IMR-90 (cell line): ENCODE measurements at regions not wholly inside any gene's neighbourhood (a gene's known extent, or its start where the extent isn't known, plus 50 kb on each side); places are given as distances from the start of the nearest gene placed in this dataset.

ENCODE experiments used
- ATAC-seq: fragments of 200-7000 bp; cut with Tn5 transposase; 2 replicates; pipeline ENCODE4 v1.9.1; 2020; ENCODE audit warnings: low read depth, mild to moderate bottlenecking, moderate library complexity
- BruUV-seq: library from RNA; stranded (reverse); fragments of 400-500 nt; replicated peaks from 2 replicates; lab custom pipeline; 2021; lab: Mats Ljungman, UMichigan
- CTCF ChIA-PET: fragments of 300-600 bp; formaldehyde crosslinking; extraction: SDS; loops from one replicate; lab custom pipeline; 2021; ENCODE audit warnings: antibody characterized with exemption; lab: Yijun Ruan, JAX
- POLR2A ChIA-PET: fragments of 300-600 bp; sonication (Branson Sonifier 250); formaldehyde crosslinking; loops from one replicate; lab custom pipeline; 2022; ENCODE audit warnings: antibody characterized with exemption; ENCODE audit not compliant: unreplicated experiment; lab: Charles Lee
- DNase-seq: peaks from one replicate; pipeline ENCODE4 v3.0.0; 2013
- H2AFZ ChIP-seq: replicated peaks from 2 replicates; pipeline ENCODE3; 2013; ENCODE audit warnings: low read length, mild to moderate bottlenecking; ENCODE audit not compliant: poor library complexity
- H2AK5ac ChIP-seq: 2 replicates; pipeline ENCODE4 v1.6.1; 2013; ENCODE audit warnings: low read depth, low read length, inconsistent platforms
- H2AK9ac ChIP-seq: replicated peaks from 2 replicates; pipeline ENCODE3; 2013; ENCODE audit warnings: mild to moderate bottlenecking, low read depth, low read length, moderate library complexity; ENCODE audit not compliant: poor library complexity
- H2BK120ac ChIP-seq: 2 replicates; pipeline ENCODE4 v1.6.1; 2013; ENCODE audit warnings: low read depth, low read length, inconsistent platforms
- H2BK15ac ChIP-seq: 3 replicates; pipeline ENCODE4 v1.6.1; 2013; ENCODE audit warnings: low read depth, low read length, inconsistent platforms
- H2BK20ac ChIP-seq: 2 replicates; pipeline ENCODE4 v1.6.1; 2013; ENCODE audit warnings: low read depth, mild to moderate bottlenecking, inconsistent platforms, low read length, moderate library complexity
- H2BK5ac ChIP-seq: 2 replicates; pipeline ENCODE4 v1.6.1; 2013; ENCODE audit warnings: mild to moderate bottlenecking, low read depth, low read length, inconsistent platforms; ENCODE audit not compliant: poor library complexity, severe bottlenecking
- H3K14ac ChIP-seq: replicated peaks from 2 replicates; pipeline ENCODE4 v1.6.1; 2013; ENCODE audit warnings: low read depth, low read length, inconsistent platforms
- H3K18ac ChIP-seq: 2 replicates; pipeline ENCODE4 v1.6.1; 2013; ENCODE audit warnings: low read depth, low read length, control low read depth
- H3K23ac ChIP-seq: 2 replicates; pipeline ENCODE4 v1.6.1; 2013; ENCODE audit warnings: low read depth, low read length, inconsistent platforms
- H3K27ac ChIP-seq: 2 replicates; pipeline ENCODE4 v1.5.1; 2013; ENCODE audit warnings: mild to moderate bottlenecking, control low read depth, low read length; ENCODE audit not compliant: insufficient read depth
- H3K27me3 ChIP-seq: 2 replicates; pipeline ENCODE4 v1.6.1; 2013; ENCODE audit warnings: low read length; ENCODE audit not compliant: control insufficient read depth, insufficient read depth
- H3K36me3 ChIP-seq: 2 replicates; pipeline ENCODE4 v1.6.1; 2013; ENCODE audit warnings: low read length, mixed read lengths; ENCODE audit not compliant: control insufficient read depth, insufficient read depth
- H3K4ac ChIP-seq: 2 replicates; pipeline ENCODE4 v1.6.1; 2013; ENCODE audit warnings: low read depth, low read length, inconsistent platforms
- H3K4me1 ChIP-seq: 2 replicates; pipeline ENCODE4 v1.6.1; 2013; ENCODE audit warnings: low read length, mixed read lengths; ENCODE audit not compliant: control insufficient read depth, insufficient read depth
- H3K4me2 ChIP-seq: 2 replicates; pipeline ENCODE4 v1.6.1; 2013; ENCODE audit warnings: low read depth, mild to moderate bottlenecking, control low read depth, low read length, moderate library complexity
- H3K4me3 ChIP-seq: 2 replicates; pipeline ENCODE4 v1.5.1; 2013; ENCODE audit warnings: low read depth, mild to moderate bottlenecking, control low read depth, low read length, moderate library complexity; ENCODE audit not compliant: insufficient read depth
- H3K56ac ChIP-seq: 2 replicates; pipeline ENCODE4 v1.6.1; 2013; ENCODE audit warnings: low read length, inconsistent platforms; ENCODE audit not compliant: insufficient read depth; ENCODE audit errors: extremely low read depth
- H3K79me1 ChIP-seq, 2 experiments: 2 replicates each; pipeline ENCODE4 v1.6.1; 2013; ENCODE audit warnings: low read length in 2 of 2, inconsistent platforms in 1 of 2, low read depth in 1 of 2
- H3K9ac ChIP-seq: 2 replicates; pipeline ENCODE4 v1.6.1; 2013; ENCODE audit warnings: low read depth, low read length, control low read depth
- H3K9me1 ChIP-seq: 2 replicates; pipeline ENCODE4 v1.6.1; 2013; ENCODE audit warnings: low read length, inconsistent platforms; ENCODE audit not compliant: insufficient read depth
- H3K9me3 ChIP-seq: 2 replicates; pipeline ENCODE4 v1.6.1; 2013; ENCODE audit warnings: low read length; ENCODE audit not compliant: control insufficient read depth, insufficient read depth
- H4K20me1 ChIP-seq: 2 replicates; pipeline ENCODE4 v1.6.1; 2013; ENCODE audit warnings: low read length, inconsistent platforms; ENCODE audit not compliant: insufficient read depth
- H4K5ac ChIP-seq: 2 replicates; pipeline ENCODE4 v1.6.1; 2013; ENCODE audit warnings: mild to moderate bottlenecking, low read depth, low read length, control low read depth
- H4K8ac ChIP-seq, 2 experiments: 2 replicates each; pipeline ENCODE4 v1.6.1; 2013; ENCODE audit warnings: low read depth in 2 of 2, low read length in 2 of 2, control low read depth in 1 of 2, inconsistent platforms in 1 of 2
- H4K91ac ChIP-seq: 2 replicates; pipeline ENCODE4 v1.6.1; 2013; ENCODE audit warnings: low read depth, low read length, inconsistent platforms; ENCODE audit not compliant: insufficient read depth
- BHLHE40 ChIP-seq: fragments of 150-350 bp; IDR thresholded peaks from 2 replicates; pipeline ENCODE4 v1.6.1; 2016; ENCODE audit warnings: mild to moderate bottlenecking, low read depth, low read length
- CEBPB ChIP-seq: IDR thresholded peaks from 2 replicates; pipeline ENCODE4 v1.6.1; 2012; ENCODE audit warnings: low read depth, low read length, improper control_type of control experiment
- CHD1 ChIP-seq: IDR thresholded peaks from 2 replicates; pipeline ENCODE4 v1.6.1; 2012; ENCODE audit warnings: low read depth, low read length, improper control_type of control experiment
- FOS ChIP-seq: fragments of 150-350 bp; IDR thresholded peaks from 2 replicates; pipeline ENCODE4 v1.6.1; 2016; ENCODE audit warnings: low read depth, low read length
- MAFK ChIP-seq: IDR thresholded peaks from 2 replicates; pipeline ENCODE4 v1.6.1; 2012; ENCODE audit warnings: low read depth, low read length, improper control_type of control experiment
- MAZ ChIP-seq: IDR thresholded peaks from 2 replicates; pipeline ENCODE4 v1.6.1; 2012; ENCODE audit warnings: low read depth, mild to moderate bottlenecking, low read length, improper control_type of control experiment, moderate library complexity, borderline replicate concordance
- MXI1 ChIP-seq: IDR thresholded peaks from 2 replicates; pipeline ENCODE4 v1.6.1; 2012; ENCODE audit warnings: low read depth, mild to moderate bottlenecking, low read length, moderate library complexity, borderline replicate concordance
- NFE2L2 ChIP-seq: fragments of 150-350 bp; IDR thresholded peaks from 2 replicates; pipeline ENCODE4 v1.6.1; 2016; ENCODE audit warnings: low read depth, mild to moderate bottlenecking, low read length
- POLR2A ChIP-seq: IDR thresholded peaks from 2 replicates; pipeline ENCODE4 v1.6.1; 2012; ENCODE audit warnings: mild to moderate bottlenecking, low read depth, low read length
- RAD21 ChIP-seq: IDR thresholded peaks from 2 replicates; pipeline ENCODE4 v1.6.1; 2012; ENCODE audit warnings: low read length, improper control_type of control experiment
- RCOR1 ChIP-seq: IDR thresholded peaks from 2 replicates; pipeline ENCODE4 v1.6.1; 2012; ENCODE audit warnings: mild to moderate bottlenecking, low read length, improper control_type of control experiment; ENCODE audit not compliant: insufficient replicate concordance
- RFX5 ChIP-seq: IDR thresholded peaks from 2 replicates; pipeline ENCODE4 v1.8.0; 2012; ENCODE audit warnings: low read depth, mild to moderate bottlenecking, low read length, moderate library complexity
- SMC3 ChIP-seq: fragments of 150-350 bp; IDR thresholded peaks from 2 replicates; pipeline ENCODE4 v1.6.1; 2016; ENCODE audit warnings: low read depth, mild to moderate bottlenecking, antibody characterized with exemption, low read length, moderate library complexity
- WGBS, 2 experiments: methylation state at CpG; one replicate each; pipeline versions ENCODE4 v1.1.5 to v1.1.7; 2013; ENCODE audit warnings: missing lambda C conversion rate in 2 of 2; ENCODE audit not compliant: insufficient read length in 1 of 2; ENCODE audit errors: extremely low coverage in 2 of 2; 5-methylcytosine and 5-hydroxymethylcytosine counted together
- dilution Hi-C: fragments of 300-500 bp; cut with HindIII; formaldehyde crosslinking; loops from one replicate; pipeline ENCODE4 v1.14.3; 2018; ENCODE audit warnings: low sequenced_read_pairs; ENCODE audit not compliant: unreplicated experiment
- in situ Hi-C: fragments of 300-500 bp; cut with MboI; formaldehyde crosslinking; loops from 3 replicates; pipeline ENCODE4 v1.14.3; 2019; ENCODE audit warnings: low sequenced_read_pairs, inconsistent platforms, mixed read lengths
- intact Hi-C: fragments of 100-400 bp; cut with micrococcal nuclease; formaldehyde crosslinking; loops from 2 replicates; pipeline ENCODE4 v1.10.0; 2022
- TF ChIP-seq, protein P1 (sequence below): fragments of 150-350 bp; IDR thresholded peaks from 2 replicates; pipeline ENCODE4 v1.6.1; 2017; ENCODE audit warnings: mild to moderate bottlenecking, antibody characterized with exemption, low read length, low read depth
- TF ChIP-seq, protein P2 (sequence below): fragments of 150-350 bp; IDR thresholded peaks from 2 replicates; pipeline ENCODE4 v1.6.1; 2016; ENCODE audit warnings: low read depth, mild to moderate bottlenecking, low read length, moderate library complexity, borderline replicate concordance
- TF ChIP-seq, protein P3 (sequence below): conservative IDR thresholded peaks from 2 replicates; pipeline ENCODE4 v1.5.1; 2012; ENCODE audit warnings: mild to moderate bottlenecking, low read depth, low read length, improper control_type of control experiment

DNA sequence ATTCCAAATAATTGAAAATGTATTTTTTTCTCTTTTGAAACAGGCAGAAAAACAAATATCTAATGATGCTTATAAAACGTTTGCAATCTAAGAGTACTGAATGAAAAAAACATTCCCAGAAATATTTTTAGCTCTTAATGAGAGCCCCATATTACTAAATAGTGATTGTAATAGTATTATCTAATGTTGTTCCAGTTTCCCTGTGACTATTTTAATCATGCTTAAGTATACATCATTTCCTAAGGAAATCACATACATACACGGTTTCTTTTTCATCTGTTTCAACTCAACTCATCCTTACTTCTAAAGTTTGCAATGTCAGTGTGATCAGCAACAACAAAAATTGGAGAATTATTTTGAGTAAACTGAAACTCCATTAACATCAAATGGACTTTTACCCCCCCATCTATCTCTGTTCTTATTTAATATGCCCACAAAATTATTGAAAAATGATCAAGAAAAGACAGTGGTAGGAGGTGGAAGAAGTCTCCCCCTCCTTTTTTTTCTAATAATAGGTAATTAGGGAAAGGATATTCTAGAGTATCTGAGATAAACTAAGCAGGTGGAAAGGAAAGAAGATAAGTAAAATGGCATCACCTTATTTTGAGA is 530.1 kb upstream of the ATP2B1 start:
- H2BK15ac ChIP-seq = no peak overlapping the region
- H2BK20ac ChIP-seq = no peak overlapping the region
- no peak overlapping the region for H2AK5ac ChIP-seq
- no peak overlapping the region for H3K23ac ChIP-seq
- H4K20me1 ChIP-seq = no peaks in the 10 kb centered on the region
- POLR2A ChIA-PET = no interaction called here
- H3K4me2 ChIP-seq = no peak overlapping the region
- no peak for ATAC-seq
- H3K9me3 ChIP-seq = no peaks in the 10 kb centered on the region
- H3K9ac ChIP-seq = no peak overlapping the region
- intact Hi-C loops (no loop called here), dilution Hi-C loops (no loop called here), in situ Hi-C loops (no loop called here)
- no peak overlapping the region for H2BK5ac ChIP-seq
- no peaks in the 10 kb centered on the region for H3K36me3 ChIP-seq
- no TSS peak for BruUV-seq
- no peak overlapping the region for H4K91ac ChIP-seq
- no peak overlapping the region for H3K4me3 ChIP-seq
- H3K4ac ChIP-seq = no peak overlapping the region
- H3K14ac ChIP-seq = no peak overlapping the region
- H3K27ac ChIP-seq = no peak overlapping the region
- TF ChIP-seq, protein P1, sequence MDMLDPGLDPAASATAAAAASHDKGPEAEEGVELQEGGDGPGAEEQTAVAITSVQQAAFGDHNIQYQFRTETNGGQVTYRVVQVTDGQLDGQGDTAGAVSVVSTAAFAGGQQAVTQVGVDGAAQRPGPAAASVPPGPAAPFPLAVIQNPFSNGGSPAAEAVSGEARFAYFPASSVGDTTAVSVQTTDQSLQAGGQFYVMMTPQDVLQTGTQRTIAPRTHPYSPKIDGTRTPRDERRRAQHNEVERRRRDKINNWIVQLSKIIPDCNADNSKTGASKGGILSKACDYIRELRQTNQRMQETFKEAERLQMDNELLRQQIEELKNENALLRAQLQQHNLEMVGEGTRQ = no peak
- TF ChIP-seq POLR2A = no peak
- no peak for TF ChIP-seq MAFK
- TF ChIP-seq RFX5 = no peak
- no peak for TF ChIP-seq FOS
- TF ChIP-seq MXI1 = no peak
- TF ChIP-seq RCOR1 = no peak
- TF ChIP-seq, protein P2, sequence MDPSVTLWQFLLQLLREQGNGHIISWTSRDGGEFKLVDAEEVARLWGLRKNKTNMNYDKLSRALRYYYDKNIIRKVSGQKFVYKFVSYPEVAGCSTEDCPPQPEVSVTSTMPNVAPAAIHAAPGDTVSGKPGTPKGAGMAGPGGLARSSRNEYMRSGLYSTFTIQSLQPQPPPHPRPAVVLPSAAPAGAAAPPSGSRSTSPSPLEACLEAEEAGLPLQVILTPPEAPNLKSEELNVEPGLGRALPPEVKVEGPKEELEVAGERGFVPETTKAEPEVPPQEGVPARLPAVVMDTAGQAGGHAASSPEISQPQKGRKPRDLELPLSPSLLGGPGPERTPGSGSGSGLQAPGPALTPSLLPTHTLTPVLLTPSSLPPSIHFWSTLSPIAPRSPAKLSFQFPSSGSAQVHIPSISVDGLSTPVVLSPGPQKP = no peak
- no peak for TF ChIP-seq BHLHE40
- TF ChIP-seq RAD21 = no peak
- no peak for TF ChIP-seq CEBPB
- no peak for TF ChIP-seq MAZ
- TF ChIP-seq, protein P3, sequence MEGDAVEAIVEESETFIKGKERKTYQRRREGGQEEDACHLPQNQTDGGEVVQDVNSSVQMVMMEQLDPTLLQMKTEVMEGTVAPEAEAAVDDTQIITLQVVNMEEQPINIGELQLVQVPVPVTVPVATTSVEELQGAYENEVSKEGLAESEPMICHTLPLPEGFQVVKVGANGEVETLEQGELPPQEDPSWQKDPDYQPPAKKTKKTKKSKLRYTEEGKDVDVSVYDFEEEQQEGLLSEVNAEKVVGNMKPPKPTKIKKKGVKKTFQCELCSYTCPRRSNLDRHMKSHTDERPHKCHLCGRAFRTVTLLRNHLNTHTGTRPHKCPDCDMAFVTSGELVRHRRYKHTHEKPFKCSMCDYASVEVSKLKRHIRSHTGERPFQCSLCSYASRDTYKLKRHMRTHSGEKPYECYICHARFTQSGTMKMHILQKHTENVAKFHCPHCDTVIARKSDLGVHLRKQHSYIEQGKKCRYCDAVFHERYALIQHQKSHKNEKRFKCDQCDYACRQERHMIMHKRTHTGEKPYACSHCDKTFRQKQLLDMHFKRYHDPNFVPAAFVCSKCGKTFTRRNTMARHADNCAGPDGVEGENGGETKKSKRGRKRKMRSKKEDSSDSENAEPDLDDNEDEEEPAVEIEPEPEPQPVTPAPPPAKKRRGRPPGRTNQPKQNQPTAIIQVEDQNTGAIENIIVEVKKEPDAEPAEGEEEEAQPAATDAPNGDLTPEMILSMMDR = no peak
- no peak for TF ChIP-seq NFE2L2
- no peak for TF ChIP-seq SMC3
- TF ChIP-seq CHD1 = no peak
- no peak for DNase-seq
- CTCF ChIA-PET = no interaction called here
- H3K4me1 ChIP-seq = peaks cover 2% of the 10 kb centered on the region; the same call in 1 of the 2 replicates
- H4K8ac ChIP-seq = no peak overlapping the region
- no peak overlapping the region for H3K56ac ChIP-seq
- H3K79me1 ChIP-seq = no peaks in the 10 kb centered on the region
- H4K5ac ChIP-seq = no peak overlapping the region
- no peak overlapping the region for H2BK120ac ChIP-seq
- H2AK9ac ChIP-seq = no peak overlapping the region
- no CpG with 5 or more reads among the region's 2 CpGs for WGBS, 2 experiments
- no peaks in the 10 kb centered on the region for H3K27me3 ChIP-seq
- no peak overlapping the region for H3K18ac ChIP-seq
- H2AFZ ChIP-seq = no peak overlapping the region
- H3K9me1 ChIP-seq = no peaks in the 10 kb centered on the region
